IMR-90 (cell line): ENCODE measurements at regions not wholly inside any gene's neighbourhood (a gene's known extent, or its start where the extent isn't known, plus 50 kb on each side); places are given as distances from the start of the nearest gene placed in this dataset.

Experiments used
- BHLHE40 ChIP-seq: fragments of 150-350 bp; IDR thresholded peaks from 2 replicates; pipeline ENCODE4 v1.6.1; 2016; ENCODE audit warnings: mild to moderate bottlenecking, low read depth, low read length
- CEBPB ChIP-seq: IDR thresholded peaks from 2 replicates; pipeline ENCODE4 v1.6.1; 2012; ENCODE audit warnings: low read depth, low read length, improper control_type of control experiment
- CTCF ChIP-seq: conservative IDR thresholded peaks from 2 replicates; pipeline ENCODE4 v1.5.1; 2012; ENCODE audit warnings: mild to moderate bottlenecking, low read depth, low read length, improper control_type of control experiment
- FOS ChIP-seq: fragments of 150-350 bp; IDR thresholded peaks from 2 replicates; pipeline ENCODE4 v1.6.1; 2016; ENCODE audit warnings: low read depth, low read length
- MAFK ChIP-seq: IDR thresholded peaks from 2 replicates; pipeline ENCODE4 v1.6.1; 2012; ENCODE audit warnings: low read depth, low read length, improper control_type of control experiment
- MAZ ChIP-seq: IDR thresholded peaks from 2 replicates; pipeline ENCODE4 v1.6.1; 2012; ENCODE audit warnings: low read depth, mild to moderate bottlenecking, low read length, improper control_type of control experiment, moderate library complexity, borderline replicate concordance
- MXI1 ChIP-seq: IDR thresholded peaks from 2 replicates; pipeline ENCODE4 v1.6.1; 2012; ENCODE audit warnings: low read depth, mild to moderate bottlenecking, low read length, moderate library complexity, borderline replicate concordance
- POLR2A ChIP-seq: IDR thresholded peaks from 2 replicates; pipeline ENCODE4 v1.6.1; 2012; ENCODE audit warnings: mild to moderate bottlenecking, low read depth, low read length
- RAD21 ChIP-seq: IDR thresholded peaks from 2 replicates; pipeline ENCODE4 v1.6.1; 2012; ENCODE audit warnings: low read length, improper control_type of control experiment
- RCOR1 ChIP-seq: IDR thresholded peaks from 2 replicates; pipeline ENCODE4 v1.6.1; 2012; ENCODE audit warnings: mild to moderate bottlenecking, low read length, improper control_type of control experiment; ENCODE audit not compliant: insufficient replicate concordance
- RFX5 ChIP-seq: IDR thresholded peaks from 2 replicates; pipeline ENCODE4 v1.8.0; 2012; ENCODE audit warnings: low read depth, mild to moderate bottlenecking, low read length, moderate library complexity
- SMC3 ChIP-seq: fragments of 150-350 bp; IDR thresholded peaks from 2 replicates; pipeline ENCODE4 v1.6.1; 2016; ENCODE audit warnings: low read depth, mild to moderate bottlenecking, antibody characterized with exemption, low read length, moderate library complexity
- TF ChIP-seq, protein P1 (sequence below): fragments of 150-350 bp; IDR thresholded peaks from 2 replicates; pipeline ENCODE4 v1.6.1; 2016; ENCODE audit warnings: low read depth, mild to moderate bottlenecking, low read length, moderate library complexity, borderline replicate concordance
- TF ChIP-seq, protein P2 (sequence below): fragments of 150-350 bp; IDR thresholded peaks from 2 replicates; pipeline ENCODE4 v1.6.1; 2017; ENCODE audit warnings: mild to moderate bottlenecking, antibody characterized with exemption, low read length, low read depth

DNA sequence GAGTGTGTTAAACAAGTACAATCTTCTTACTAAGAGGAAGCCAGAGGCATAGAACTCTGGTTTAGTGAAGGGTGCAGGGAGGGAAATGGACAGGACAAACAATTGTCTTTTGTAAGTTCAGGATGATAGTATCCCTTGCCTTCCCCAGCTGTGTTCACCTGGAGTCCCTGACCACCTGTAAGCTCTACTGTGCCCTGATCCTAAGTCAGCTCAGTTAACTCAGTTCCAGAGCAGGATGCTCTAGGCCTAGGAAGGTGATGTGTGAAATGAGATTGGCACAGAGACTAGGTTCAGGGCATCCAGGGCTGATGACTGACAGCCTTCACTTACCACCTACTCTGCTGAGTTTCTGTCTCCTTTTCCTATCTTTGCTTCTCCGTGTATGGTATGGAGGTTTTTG lies 333.0 kb downstream of the SUCLG1 start:
- TF ChIP-seq FOS (no peak), CTCF (no peak), RAD21 (no peak), RCOR1 (no peak), MAFK (no peak), POLR2A (no peak), MXI1 (no peak), MAZ (no peak), SMC3 (no peak), BHLHE40 (no peak), CEBPB (no peak), RFX5 (no peak)
- TF ChIP-seq, protein P1, sequence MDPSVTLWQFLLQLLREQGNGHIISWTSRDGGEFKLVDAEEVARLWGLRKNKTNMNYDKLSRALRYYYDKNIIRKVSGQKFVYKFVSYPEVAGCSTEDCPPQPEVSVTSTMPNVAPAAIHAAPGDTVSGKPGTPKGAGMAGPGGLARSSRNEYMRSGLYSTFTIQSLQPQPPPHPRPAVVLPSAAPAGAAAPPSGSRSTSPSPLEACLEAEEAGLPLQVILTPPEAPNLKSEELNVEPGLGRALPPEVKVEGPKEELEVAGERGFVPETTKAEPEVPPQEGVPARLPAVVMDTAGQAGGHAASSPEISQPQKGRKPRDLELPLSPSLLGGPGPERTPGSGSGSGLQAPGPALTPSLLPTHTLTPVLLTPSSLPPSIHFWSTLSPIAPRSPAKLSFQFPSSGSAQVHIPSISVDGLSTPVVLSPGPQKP, result no peak
- TF ChIP-seq, protein P2, sequence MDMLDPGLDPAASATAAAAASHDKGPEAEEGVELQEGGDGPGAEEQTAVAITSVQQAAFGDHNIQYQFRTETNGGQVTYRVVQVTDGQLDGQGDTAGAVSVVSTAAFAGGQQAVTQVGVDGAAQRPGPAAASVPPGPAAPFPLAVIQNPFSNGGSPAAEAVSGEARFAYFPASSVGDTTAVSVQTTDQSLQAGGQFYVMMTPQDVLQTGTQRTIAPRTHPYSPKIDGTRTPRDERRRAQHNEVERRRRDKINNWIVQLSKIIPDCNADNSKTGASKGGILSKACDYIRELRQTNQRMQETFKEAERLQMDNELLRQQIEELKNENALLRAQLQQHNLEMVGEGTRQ, result no peak
